ENCODE measurements at regions not wholly inside any gene's neighbourhood (a gene's known extent, or its start where the extent isn't known, plus 50 kb on each side); places are given as distances from the start of the nearest gene placed in this dataset.

GRCh38 chr15:31839388-31839787, 190.9 kb upstream of the CHRNA7 start:
- TF ChIP-seq CTCF (IDR thresholded peaks at IDR 0.05) (no peak), POLR2A (IDR thresholded peaks at IDR 0.05) (no peak)

All from testis (tissue), 2 donors.